GM19463 (cell line): ENCODE measurements at regions not wholly inside any gene's neighbourhood (a gene's known extent, or its start where the extent isn't known, plus 50 kb on each side); places are given as distances from the start of the nearest gene placed in this dataset.

ENCODE experiments used
- ATAC-seq: cut with Tn5 transposase; IDR thresholded peaks from one replicate; pipeline ENCODE4 v1.9.1; 2021; ENCODE audit warnings: mild to moderate bottlenecking, moderate library complexity; ENCODE audit not compliant: unreplicated experiment

GRCh38 chr2:226655871-226656270 is 143.7 kb downstream of the IRS1 start:
- no peak for ATAC-seq

- ATAC-seq, result no peak
Observed at GRCh38 chr2:226652983-226653765, 146.4 kb downstream of the IRS1 start.

GRCh38 chr2:226652369-226652768 is 147.3 kb downstream of the IRS1 start:
- ATAC-seq, result peak; percentile 48

- peak; percentile 83 for ATAC-seq
Observed at GRCh38 chr2:226649871-226650660, 149.6 kb downstream of the IRS1 start.

- no peak for ATAC-seq
Observed at GRCh38 chr2:226649201-226649600, 150.4 kb downstream of the IRS1 start.

- ATAC-seq, result no peak
Observed at GRCh38 chr2:226647621-226648518, 151.8 kb downstream of the IRS1 start.

- ATAC-seq, result no peak
Observed at GRCh38 chr2:226644399-226644865, 155.2 kb downstream of the IRS1 start.

- ATAC-seq, result no peak
Observed at GRCh38 chr2:226643946-226644282, 155.7 kb downstream of the IRS1 start.

GRCh38 chr2:226643030-226643945 is 156.3 kb downstream of the IRS1 start:
- no peak for ATAC-seq

- no peak for ATAC-seq
Observed at GRCh38 chr2:226641008-226641407, 158.6 kb downstream of the IRS1 start.

- no peak for ATAC-seq
Observed at GRCh38 chr2:226640501-226640900, 159.1 kb downstream of the IRS1 start.

GRCh38 chr2:226639550-226639949 is 160.1 kb downstream of the IRS1 start:
- no peak for ATAC-seq

- no peak for ATAC-seq
Observed at GRCh38 chr2:226638576-226638975, 161.0 kb downstream of the IRS1 start.

GRCh38 chr2:226637383-226637782 is 162.2 kb downstream of the IRS1 start:
- no peak for ATAC-seq

- ATAC-seq, result no peak
Observed at GRCh38 chr2:226636586-226636985, 163.0 kb downstream of the IRS1 start.

- no peak for ATAC-seq
Observed at GRCh38 chr2:226634943-226635604, 164.5 kb downstream of the IRS1 start.

GRCh38 chr2:226631671-226632070 is 167.9 kb downstream of the IRS1 start:
- no peak for ATAC-seq

- no peak for ATAC-seq
Observed at GRCh38 chr2:226631187-226631586, 168.4 kb downstream of the IRS1 start.

GRCh38 chr2:226625946-226626345 is 173.7 kb downstream of the IRS1 start:
- no peak for ATAC-seq
